Endodermal cell (in vitro differentiated cells): ENCODE measurements at regions not wholly inside any gene's neighbourhood (a gene's known extent, or its start where the extent isn't known, plus 50 kb on each side); places are given as distances from the start of the nearest gene placed in this dataset.

Source experiments
- DNase-seq: peaks from one replicate; pipeline ENCODE4 v3.0.0-alpha.2; 2017
- H3K27ac ChIP-seq: 2 replicates; pipeline ENCODE4 v1.5.1; 2013; ENCODE audit warnings: mild to moderate bottlenecking, low read depth, low read length, moderate library complexity
- H3K27me3 ChIP-seq: 2 replicates; pipeline ENCODE4 v1.6.1; 2013; ENCODE audit warnings: mild to moderate bottlenecking, low read length, moderate library complexity; ENCODE audit not compliant: insufficient read depth, control insufficient read depth, poor library complexity, severe bottlenecking
- H3K36me3 ChIP-seq: 2 replicates; pipeline ENCODE4 v1.7.0; 2013; ENCODE audit warnings: mild to moderate bottlenecking, low read length, moderate library complexity; ENCODE audit not compliant: control insufficient read depth, insufficient read depth
- H3K4me1 ChIP-seq: one replicate; pipeline ENCODE4 v1.7.0; 2013; ENCODE audit warnings: low read length; ENCODE audit not compliant: control insufficient read depth, insufficient read depth
- H3K4me3 ChIP-seq: 2 replicates; pipeline ENCODE4 v1.5.1; 2013; ENCODE audit warnings: mild to moderate bottlenecking, low read length, moderate library complexity
- H3K9ac ChIP-seq: 2 replicates; pipeline ENCODE4 v1.6.1; 2013; ENCODE audit warnings: mild to moderate bottlenecking, low read length, moderate library complexity; ENCODE audit not compliant: poor library complexity, severe bottlenecking; ENCODE audit errors: extremely low read depth
- H3K9me3 ChIP-seq: 2 replicates; pipeline ENCODE4 v1.6.1; 2013; ENCODE audit warnings: mild to moderate bottlenecking, low read length, moderate library complexity; ENCODE audit not compliant: control insufficient read depth
- H3K27ac Mint-ChIP-seq: 2 replicates; pipeline ENCODE4 v1.8.0; 2020; ENCODE audit warnings: mixed read lengths
- H3K27me3 Mint-ChIP-seq: 2 replicates; pipeline ENCODE4 v1.8.0; 2021; ENCODE audit warnings: mild to moderate bottlenecking, mixed read lengths; ENCODE audit not compliant: insufficient read depth
- H3K36me3 Mint-ChIP-seq: 2 replicates; pipeline ENCODE4 v1.8.0; 2020; ENCODE audit warnings: low read depth, mixed read lengths
- H3K4me1 Mint-ChIP-seq: 2 replicates; pipeline ENCODE4 v1.8.0; 2020; ENCODE audit warnings: mixed read lengths
- H3K4me3 Mint-ChIP-seq: 2 replicates; pipeline ENCODE4 v1.8.0; 2020; ENCODE audit warnings: mild to moderate bottlenecking, moderate library complexity, mixed read lengths
- H3K9me3 Mint-ChIP-seq: 2 replicates; pipeline ENCODE4 v1.8.0; 2020; ENCODE audit warnings: mild to moderate bottlenecking, mixed read lengths
- CTCF ChIP-seq: fragments of 200-600 bp; sonication (generic); conservative IDR thresholded peaks from 2 replicates; pipeline ENCODE4 v1.5.0; 2021; ENCODE audit warnings: antibody characterized with exemption, mild to moderate bottlenecking
- WGBS, 2 experiments: methylation state at CpG; one replicate each; pipeline versions ENCODE4 v1.1.5 to v1.1.7; 2013; ENCODE audit warnings: missing lambda C conversion rate in 2 of 2, mixed read lengths in 1 of 2; ENCODE audit not compliant: insufficient coverage in 1 of 2, insufficient read length in 1 of 2; 5-methylcytosine and 5-hydroxymethylcytosine counted together

DNA sequence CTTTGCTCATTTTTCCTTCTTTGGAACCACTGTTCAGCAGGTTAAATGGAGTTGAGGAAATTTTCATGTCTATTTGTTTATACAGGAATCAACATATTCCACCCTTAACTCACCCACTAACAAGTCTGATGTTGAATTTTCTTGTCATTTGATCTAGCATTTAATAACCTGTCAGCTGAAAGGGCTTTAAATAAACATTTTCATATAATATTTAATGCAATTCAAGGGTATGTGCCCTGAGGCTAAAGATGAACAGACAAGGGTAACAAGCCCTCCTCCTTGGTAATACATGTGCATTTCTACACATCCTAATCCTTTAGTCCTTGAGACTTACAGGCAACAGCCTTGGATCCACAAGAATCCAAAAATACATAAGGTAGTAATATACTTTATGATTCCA lies 435.0 kb upstream of the NR2F2 start:
- TF ChIP-seq CTCF: no peak
- H3K9ac ChIP-seq: no peak overlapping the region
- no peaks in the 10 kb centered on the region for H3K4me1 ChIP-seq
- no peaks in the 10 kb centered on the region for H3K9me3 Mint-ChIP-seq
- no peaks in the 10 kb centered on the region for H3K9me3 ChIP-seq
- no peak overlapping the region for H3K4me3 ChIP-seq
- H3K27me3 Mint-ChIP-seq: peaks cover 10% of the 10 kb centered on the region
- no peak overlapping the region for H3K4me3 Mint-ChIP-seq
- H3K36me3 ChIP-seq: no peaks in the 10 kb centered on the region
- H3K36me3 Mint-ChIP-seq: no peaks in the 10 kb centered on the region
- H3K27me3 ChIP-seq: no peaks in the 10 kb centered on the region
- peaks cover 12% of the 10 kb centered on the region for H3K4me1 Mint-ChIP-seq
- no peak overlapping the region for H3K27ac Mint-ChIP-seq
- no peak overlapping the region for H3K27ac ChIP-seq
- DNase-seq: no peak

DNA sequence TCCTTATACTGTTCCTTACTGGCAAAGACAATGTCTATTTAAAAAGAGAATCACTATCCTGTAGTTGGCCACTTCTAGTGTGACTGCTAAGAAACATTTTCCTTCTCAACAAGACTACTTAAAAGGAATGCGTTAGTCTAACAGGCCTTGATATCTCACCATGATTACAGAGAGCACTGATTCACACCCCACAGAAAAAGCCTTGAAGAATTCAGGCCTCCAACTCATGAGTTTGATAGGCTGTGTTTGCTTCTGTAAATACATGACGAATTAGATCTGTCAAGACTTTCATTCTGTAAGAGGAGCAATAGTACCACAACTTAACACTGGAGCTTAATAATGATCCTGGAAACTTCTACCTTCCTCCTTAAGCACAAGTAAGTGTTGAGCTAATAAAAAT lies 432.8 kb upstream of the NR2F2 start:
- no peaks in the 10 kb centered on the region for H3K9me3 ChIP-seq
- H3K4me1 ChIP-seq: no peaks in the 10 kb centered on the region
- Mint-ChIP-seq H3K4me3 (no peak overlapping the region), H3K9me3 (no peaks in the 10 kb centered on the region), H3K4me1 (peaks cover 12% of the 10 kb centered on the region), H3K27ac (no peak overlapping the region), H3K27me3 (peaks cover 16% of the 10 kb centered on the region), H3K36me3 (no peaks in the 10 kb centered on the region)
- H3K27me3 ChIP-seq: no peaks in the 10 kb centered on the region
- no peak overlapping the region for H3K27ac ChIP-seq
- no peak overlapping the region for H3K4me3 ChIP-seq
- TF ChIP-seq CTCF: no peak
- WGBS, 2 experiments: 75% methylated on average over 2 of the region's 2 CpGs; no CpG with 5 or more reads in 1 of the 2 experiments
- no peak overlapping the region for H3K9ac ChIP-seq
- no peaks in the 10 kb centered on the region for H3K36me3 ChIP-seq
- DNase-seq: no peak

- WGBS, 2 experiments: 84 to 100% methylated on average over 1 of the region's 1 CpG
- Mint-ChIP-seq H3K4me3 (no peak overlapping the region), H3K27me3 (peaks cover 17% of the 10 kb centered on the region), H3K9me3 (no peaks in the 10 kb centered on the region), H3K36me3 (no peaks in the 10 kb centered on the region), H3K4me1 (peaks cover 12% of the 10 kb centered on the region), H3K27ac (no peak overlapping the region)
- no peaks in the 10 kb centered on the region for H3K4me1 ChIP-seq
- H3K36me3 ChIP-seq: no peaks in the 10 kb centered on the region
- no peak overlapping the region for H3K9ac ChIP-seq
- no peak for DNase-seq
- H3K27me3 ChIP-seq: no peaks in the 10 kb centered on the region
- H3K27ac ChIP-seq: no peak overlapping the region
- no peaks in the 10 kb centered on the region for H3K9me3 ChIP-seq
- no peak overlapping the region for H3K4me3 ChIP-seq
- TF ChIP-seq CTCF: no peak
Observed at GRCh38 chr15:95898761-95899160, 431.7 kb upstream of the NR2F2 start.
